ENCODE measurements at regions not wholly inside any gene's neighbourhood (a gene's known extent, or its start where the extent isn't known, plus 50 kb on each side); places are given as distances from the start of the nearest gene placed in this dataset.

DNA sequence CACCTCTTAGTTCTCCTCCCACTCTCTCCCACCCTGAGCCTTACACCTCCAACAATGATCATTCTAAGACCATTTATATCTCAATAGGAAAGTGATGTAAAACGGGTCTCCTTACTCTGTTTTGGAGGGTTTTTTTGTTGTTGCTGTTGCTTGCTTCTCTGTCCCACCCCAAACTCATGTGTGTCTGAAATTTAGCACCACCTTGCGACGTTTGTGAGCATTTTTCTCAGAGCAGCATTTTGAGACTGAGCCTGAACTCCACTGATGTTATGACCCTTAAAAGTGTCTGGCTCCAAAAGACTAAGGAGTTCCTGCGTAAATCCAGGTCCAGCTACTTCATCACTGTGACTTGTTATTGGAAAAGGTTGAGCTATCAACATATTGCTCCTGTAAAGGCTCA is 155.0 kb downstream of the DAD1 start:
- DNase-seq: no peak
- Histone ChIP-seq H3K4me3 (ENCODE audit: insufficient read depth, low read depth, low read length, poor library complexity, severe bottlenecking) (no peak overlapping the region), H3K4me1 (ENCODE audit: control insufficient read depth, insufficient read depth, low read length, poor library complexity, severe bottlenecking) (no peaks in the 10 kb centered on the region), H3K27me3 (replicated peaks; ENCODE audit: control insufficient read depth, insufficient read depth, low read length, poor library complexity, severe bottlenecking) (no peaks in the 10 kb centered on the region), H3K9me3 (ENCODE audit: control insufficient read depth, low read length) (no peaks in the 10 kb centered on the region), H3K36me3 (ENCODE audit: control insufficient read depth, insufficient read depth, low read length) (no peaks in the 10 kb centered on the region), H3K27ac (ENCODE audit: insufficient read depth, low read length, poor library complexity, severe bottlenecking) (no peak overlapping the region)

- Histone ChIP-seq H3K27me3 (replicated peaks; ENCODE audit: control insufficient read depth, insufficient read depth, low read length, poor library complexity, severe bottlenecking) (no peaks in the 10 kb centered on the region), H3K4me1 (ENCODE audit: control insufficient read depth, insufficient read depth, low read length, poor library complexity, severe bottlenecking) (no peaks in the 10 kb centered on the region), H3K4me3 (ENCODE audit: insufficient read depth, low read depth, low read length, poor library complexity, severe bottlenecking) (no peak overlapping the region), H3K36me3 (ENCODE audit: control insufficient read depth, insufficient read depth, low read length) (no peaks in the 10 kb centered on the region), H3K9me3 (ENCODE audit: control insufficient read depth, low read length) (no peaks in the 10 kb centered on the region), H3K27ac (ENCODE audit: insufficient read depth, low read length, poor library complexity, severe bottlenecking) (no peak overlapping the region)
- no peak for DNase-seq
Observed at GRCh38 chr14:22433069-22433468, 156.0 kb downstream of the DAD1 start.

DNA sequence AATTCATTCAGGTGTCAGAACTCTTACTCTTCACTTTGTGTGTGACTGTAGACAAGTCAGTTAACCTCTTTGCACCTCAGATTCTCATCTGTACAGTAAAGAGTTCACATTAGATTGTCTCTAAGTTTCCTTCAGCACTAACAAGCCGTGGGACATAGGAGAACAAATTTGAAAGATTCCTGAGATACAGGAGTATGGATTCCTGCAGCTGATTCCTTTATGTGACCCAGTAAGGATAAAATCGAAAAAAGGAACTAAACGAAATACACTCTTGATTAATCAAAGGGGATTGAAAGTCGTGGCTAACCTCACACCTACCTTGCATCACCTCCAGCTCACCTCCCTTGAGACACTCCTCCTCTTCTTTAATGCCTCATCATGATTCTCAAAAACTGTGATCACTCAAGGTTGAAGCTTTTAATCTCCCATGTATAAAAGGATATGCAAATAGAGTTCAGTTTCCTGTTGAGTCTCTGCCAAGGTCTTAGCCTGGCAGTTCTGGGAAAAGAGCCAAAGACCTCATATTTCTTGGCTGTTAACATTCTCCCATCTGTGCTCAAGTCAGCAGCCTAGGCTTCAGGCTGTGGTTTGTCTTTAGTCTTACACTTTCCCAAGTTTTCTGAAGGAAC is 156.6 kb downstream of the DAD1 start:
- Histone ChIP-seq H3K9me3 (ENCODE audit: control insufficient read depth, low read length) (no peaks in the 10 kb centered on the region), H3K4me3 (ENCODE audit: insufficient read depth, low read depth, low read length, poor library complexity, severe bottlenecking) (no peak overlapping the region), H3K36me3 (ENCODE audit: control insufficient read depth, insufficient read depth, low read length) (no peaks in the 10 kb centered on the region), H3K4me1 (ENCODE audit: control insufficient read depth, insufficient read depth, low read length, poor library complexity, severe bottlenecking) (no peaks in the 10 kb centered on the region), H3K27ac (ENCODE audit: insufficient read depth, low read length, poor library complexity, severe bottlenecking) (no peak overlapping the region), H3K27me3 (replicated peaks; ENCODE audit: control insufficient read depth, insufficient read depth, low read length, poor library complexity, severe bottlenecking) (no peaks in the 10 kb centered on the region)
- DNase-seq: no peak

DNA sequence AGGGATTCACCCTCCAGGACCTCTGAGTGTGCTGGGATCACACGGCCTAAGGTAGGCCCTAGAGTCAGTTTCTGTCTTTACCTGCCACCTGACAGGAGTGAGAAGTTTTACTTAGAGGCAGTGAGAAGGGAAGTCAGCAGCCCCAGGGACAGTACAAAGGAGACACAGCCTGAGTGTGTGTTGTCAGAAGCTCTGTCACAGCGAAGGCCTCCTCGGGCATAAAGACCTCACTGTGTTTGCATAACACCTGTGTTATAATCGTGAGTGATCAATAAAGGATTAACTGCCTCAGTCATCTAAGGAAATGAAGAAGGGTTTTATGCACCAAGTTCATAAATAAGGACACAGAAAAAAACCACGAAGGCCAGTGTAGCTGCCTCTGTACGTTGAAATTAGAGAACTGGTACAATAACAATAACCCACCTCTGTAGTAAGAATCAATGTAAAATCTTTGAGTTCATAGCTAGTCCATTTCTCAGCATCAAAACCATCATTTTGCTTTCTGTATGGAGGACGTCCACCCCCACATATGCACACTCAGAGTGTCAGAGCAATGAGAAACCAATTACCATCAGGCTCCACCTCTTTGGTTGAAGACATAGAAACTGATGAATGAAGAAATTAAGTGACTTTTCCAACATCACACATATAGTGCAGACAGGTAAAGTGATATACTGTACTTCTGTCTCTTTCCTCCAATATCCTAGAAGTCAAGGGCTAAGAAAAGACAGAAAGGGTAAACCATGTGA is 159.3 kb downstream of the DAD1 start:
- DNase-seq: no peak
- no peak overlapping the region for H3K4me3 ChIP-seq (ENCODE audit: insufficient read depth, low read depth, low read length, poor library complexity, severe bottlenecking)
- H3K27me3 ChIP-seq (replicated peaks; ENCODE audit: control insufficient read depth, insufficient read depth, low read length, poor library complexity, severe bottlenecking): no peaks in the 10 kb centered on the region
- no peaks in the 10 kb centered on the region for H3K36me3 ChIP-seq (ENCODE audit: control insufficient read depth, insufficient read depth, low read length)
- H3K9me3 ChIP-seq (ENCODE audit: control insufficient read depth, low read length): no peaks in the 10 kb centered on the region
- H3K4me1 ChIP-seq (ENCODE audit: control insufficient read depth, insufficient read depth, low read length, poor library complexity, severe bottlenecking): no peaks in the 10 kb centered on the region
- no peak overlapping the region for H3K27ac ChIP-seq (ENCODE audit: insufficient read depth, low read length, poor library complexity, severe bottlenecking)

DNA sequence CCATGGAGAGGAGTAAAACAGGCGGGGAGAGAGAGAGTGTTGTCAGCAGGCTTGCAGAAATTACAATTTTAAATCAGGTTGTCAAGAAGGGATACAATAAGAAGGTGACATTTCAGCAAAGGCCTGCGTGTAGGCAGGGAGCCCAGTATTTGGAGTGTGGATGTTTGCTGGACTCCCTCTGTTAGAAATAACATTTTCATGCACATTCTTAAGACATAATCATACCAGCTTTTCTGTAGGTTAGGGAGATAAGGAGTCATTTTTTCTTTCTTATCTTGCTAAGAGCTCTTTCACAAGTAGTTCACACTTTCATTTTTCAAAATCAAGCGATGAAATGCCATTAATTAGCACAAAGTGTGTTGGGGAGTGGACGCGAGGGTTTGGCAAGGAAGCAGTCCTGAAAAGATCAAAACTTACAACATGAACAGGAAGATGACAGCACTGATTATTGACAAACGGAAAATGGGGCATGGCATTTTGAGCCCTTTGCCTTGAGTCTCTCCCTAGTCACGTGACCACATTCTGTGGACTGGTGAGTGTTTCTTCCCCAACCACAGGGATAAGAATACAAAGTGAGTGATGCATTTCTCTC is 160.2 kb downstream of the DAD1 start:
- H3K27ac ChIP-seq (ENCODE audit: insufficient read depth, low read length, poor library complexity, severe bottlenecking): no peak overlapping the region
- H3K36me3 ChIP-seq (ENCODE audit: control insufficient read depth, insufficient read depth, low read length): no peaks in the 10 kb centered on the region
- no peak overlapping the region for H3K4me3 ChIP-seq (ENCODE audit: insufficient read depth, low read depth, low read length, poor library complexity, severe bottlenecking)
- H3K27me3 ChIP-seq (replicated peaks; ENCODE audit: control insufficient read depth, insufficient read depth, low read length, poor library complexity, severe bottlenecking): no peaks in the 10 kb centered on the region
- no peaks in the 10 kb centered on the region for H3K4me1 ChIP-seq (ENCODE audit: control insufficient read depth, insufficient read depth, low read length, poor library complexity, severe bottlenecking)
- H3K9me3 ChIP-seq (ENCODE audit: control insufficient read depth, low read length): no peaks in the 10 kb centered on the region
- no peak for DNase-seq

GRCh38 chr14:22427771-22428231 is 161.2 kb downstream of the DAD1 start:
- Histone ChIP-seq H3K36me3 (ENCODE audit: control insufficient read depth, insufficient read depth, low read length) (no peaks in the 10 kb centered on the region), H3K27me3 (replicated peaks; ENCODE audit: control insufficient read depth, insufficient read depth, low read length, poor library complexity, severe bottlenecking) (no peaks in the 10 kb centered on the region), H3K27ac (ENCODE audit: insufficient read depth, low read length, poor library complexity, severe bottlenecking) (no peak overlapping the region), H3K4me1 (ENCODE audit: control insufficient read depth, insufficient read depth, low read length, poor library complexity, severe bottlenecking) (no peaks in the 10 kb centered on the region), H3K4me3 (ENCODE audit: insufficient read depth, low read depth, low read length, poor library complexity, severe bottlenecking) (no peak overlapping the region), H3K9me3 (ENCODE audit: control insufficient read depth, low read length) (no peaks in the 10 kb centered on the region)
- no peak for DNase-seq

GRCh38 chr14:22426711-22427110 is 162.3 kb downstream of the DAD1 start:
- no peaks in the 10 kb centered on the region for H3K27me3 ChIP-seq (replicated peaks; ENCODE audit: control insufficient read depth, insufficient read depth, low read length, poor library complexity, severe bottlenecking)
- H3K36me3 ChIP-seq (ENCODE audit: control insufficient read depth, insufficient read depth, low read length): no peaks in the 10 kb centered on the region
- no peaks in the 10 kb centered on the region for H3K9me3 ChIP-seq (ENCODE audit: control insufficient read depth, low read length)
- H3K4me3 ChIP-seq (ENCODE audit: insufficient read depth, low read depth, low read length, poor library complexity, severe bottlenecking): no peak overlapping the region
- no peaks in the 10 kb centered on the region for H3K4me1 ChIP-seq (ENCODE audit: control insufficient read depth, insufficient read depth, low read length, poor library complexity, severe bottlenecking)
- H3K27ac ChIP-seq (ENCODE audit: insufficient read depth, low read length, poor library complexity, severe bottlenecking): no peak overlapping the region
- no peak for DNase-seq

DNA sequence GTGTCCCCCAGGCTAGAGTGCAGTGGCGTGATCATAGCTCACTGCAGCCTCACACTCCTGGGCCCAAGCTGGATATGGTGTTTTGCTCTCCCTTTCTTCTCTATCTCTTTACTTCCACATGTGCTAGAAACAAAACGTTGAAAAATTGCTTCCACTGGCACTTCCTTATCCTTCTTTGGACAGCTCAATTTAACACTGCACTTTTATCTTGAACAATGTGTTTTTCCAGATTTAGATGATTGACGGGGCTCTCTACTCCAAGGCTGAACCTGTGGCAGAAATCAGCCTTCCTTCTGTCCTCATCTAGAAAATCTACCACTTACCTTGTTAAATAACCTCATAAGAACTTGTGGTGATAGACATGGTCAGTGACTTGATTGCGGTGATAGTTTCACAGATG is 165.1 kb downstream of the DAD1 start:
- Histone ChIP-seq H3K27ac (ENCODE audit: insufficient read depth, low read length, poor library complexity, severe bottlenecking) (no peak overlapping the region), H3K27me3 (replicated peaks; ENCODE audit: control insufficient read depth, insufficient read depth, low read length, poor library complexity, severe bottlenecking) (no peaks in the 10 kb centered on the region), H3K36me3 (ENCODE audit: control insufficient read depth, insufficient read depth, low read length) (no peaks in the 10 kb centered on the region), H3K4me1 (ENCODE audit: control insufficient read depth, insufficient read depth, low read length, poor library complexity, severe bottlenecking) (no peaks in the 10 kb centered on the region), H3K4me3 (ENCODE audit: insufficient read depth, low read depth, low read length, poor library complexity, severe bottlenecking) (no peak overlapping the region), H3K9me3 (ENCODE audit: control insufficient read depth, low read length) (no peaks in the 10 kb centered on the region)
- no peak for DNase-seq

- no peaks in the 10 kb centered on the region for H3K36me3 ChIP-seq (ENCODE audit: control insufficient read depth, insufficient read depth, low read length)
- DNase-seq: no peak
- no peaks in the 10 kb centered on the region for H3K27me3 ChIP-seq (replicated peaks; ENCODE audit: control insufficient read depth, insufficient read depth, low read length, poor library complexity, severe bottlenecking)
- H3K9me3 ChIP-seq (ENCODE audit: control insufficient read depth, low read length): no peaks in the 10 kb centered on the region
- H3K4me3 ChIP-seq (ENCODE audit: insufficient read depth, low read depth, low read length, poor library complexity, severe bottlenecking): no peak overlapping the region
- H3K27ac ChIP-seq (ENCODE audit: insufficient read depth, low read length, poor library complexity, severe bottlenecking): no peak overlapping the region
- no peaks in the 10 kb centered on the region for H3K4me1 ChIP-seq (ENCODE audit: control insufficient read depth, insufficient read depth, low read length, poor library complexity, severe bottlenecking)
Observed at GRCh38 chr14:22422238-22422637, 166.8 kb downstream of the DAD1 start.

DNA sequence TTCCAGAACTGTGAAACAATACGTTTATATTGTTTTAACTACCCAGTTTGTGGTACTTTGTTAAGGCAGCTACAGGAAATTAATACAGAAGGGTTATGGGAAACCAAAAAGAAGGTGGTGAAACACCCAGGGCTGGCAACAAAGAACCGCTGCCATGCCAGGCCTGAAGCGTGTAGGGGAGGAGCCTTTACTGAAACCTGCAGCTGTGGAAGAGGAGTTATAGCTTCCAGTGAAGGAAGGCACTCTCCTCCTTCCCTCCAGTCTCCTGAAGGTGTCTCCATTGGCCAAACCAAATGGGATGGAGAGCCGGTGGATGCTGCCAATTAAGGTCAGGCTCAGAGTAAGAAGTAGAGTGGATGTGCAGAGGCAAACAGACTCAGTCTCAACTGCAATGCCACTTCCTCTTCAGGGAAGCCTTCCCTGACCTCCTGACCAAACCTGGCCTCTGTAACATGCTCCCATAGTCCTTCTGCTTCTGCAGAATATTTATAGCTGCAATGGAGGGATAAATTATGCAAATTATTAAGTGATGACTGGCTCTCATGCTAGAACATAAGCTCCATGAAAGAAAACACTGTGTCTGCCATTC is 168.3 kb downstream of the DAD1 start:
- Histone ChIP-seq H3K36me3 (ENCODE audit: control insufficient read depth, insufficient read depth, low read length) (no peaks in the 10 kb centered on the region), H3K4me1 (ENCODE audit: control insufficient read depth, insufficient read depth, low read length, poor library complexity, severe bottlenecking) (no peaks in the 10 kb centered on the region), H3K4me3 (ENCODE audit: insufficient read depth, low read depth, low read length, poor library complexity, severe bottlenecking) (no peak overlapping the region), H3K27me3 (replicated peaks; ENCODE audit: control insufficient read depth, insufficient read depth, low read length, poor library complexity, severe bottlenecking) (no peaks in the 10 kb centered on the region), H3K9me3 (ENCODE audit: control insufficient read depth, low read length) (no peaks in the 10 kb centered on the region), H3K27ac (ENCODE audit: insufficient read depth, low read length, poor library complexity, severe bottlenecking) (no peak overlapping the region)
- no peak for DNase-seq

Measured in effector memory CD4-positive, alpha-beta T cell (primary cell).